GM19099 (cell line): ENCODE measurements at regions not wholly inside any gene's neighbourhood (a gene's known extent, or its start where the extent isn't known, plus 50 kb on each side); places are given as distances from the start of the nearest gene placed in this dataset.

Experiments used
- POLR2A ChIP-seq: IDR thresholded peaks from 3 replicates; pipeline ENCODE4 v1.6.1; 2011; ENCODE audit warnings: low read depth; ENCODE audit not compliant: insufficient read length; ENCODE audit errors: extremely low read depth

DNA sequence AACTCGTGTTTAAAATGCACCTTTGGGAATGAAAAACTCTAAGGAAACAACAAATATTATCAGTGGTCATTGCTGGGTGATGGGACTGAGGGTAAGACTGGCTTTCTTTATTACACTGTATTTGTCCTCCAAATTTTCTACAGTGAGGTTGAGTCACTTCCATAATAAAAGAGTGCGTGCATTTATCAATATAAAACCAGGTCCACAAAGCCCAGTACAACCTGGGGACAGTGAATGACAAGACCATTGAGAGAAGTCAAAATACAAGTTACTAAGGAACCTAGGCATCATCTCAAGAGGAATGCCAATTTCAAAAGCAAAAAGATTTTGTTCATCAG lies 76.4 kb downstream of the MAGED4 start:
- no peak for TF ChIP-seq POLR2A

DNA sequence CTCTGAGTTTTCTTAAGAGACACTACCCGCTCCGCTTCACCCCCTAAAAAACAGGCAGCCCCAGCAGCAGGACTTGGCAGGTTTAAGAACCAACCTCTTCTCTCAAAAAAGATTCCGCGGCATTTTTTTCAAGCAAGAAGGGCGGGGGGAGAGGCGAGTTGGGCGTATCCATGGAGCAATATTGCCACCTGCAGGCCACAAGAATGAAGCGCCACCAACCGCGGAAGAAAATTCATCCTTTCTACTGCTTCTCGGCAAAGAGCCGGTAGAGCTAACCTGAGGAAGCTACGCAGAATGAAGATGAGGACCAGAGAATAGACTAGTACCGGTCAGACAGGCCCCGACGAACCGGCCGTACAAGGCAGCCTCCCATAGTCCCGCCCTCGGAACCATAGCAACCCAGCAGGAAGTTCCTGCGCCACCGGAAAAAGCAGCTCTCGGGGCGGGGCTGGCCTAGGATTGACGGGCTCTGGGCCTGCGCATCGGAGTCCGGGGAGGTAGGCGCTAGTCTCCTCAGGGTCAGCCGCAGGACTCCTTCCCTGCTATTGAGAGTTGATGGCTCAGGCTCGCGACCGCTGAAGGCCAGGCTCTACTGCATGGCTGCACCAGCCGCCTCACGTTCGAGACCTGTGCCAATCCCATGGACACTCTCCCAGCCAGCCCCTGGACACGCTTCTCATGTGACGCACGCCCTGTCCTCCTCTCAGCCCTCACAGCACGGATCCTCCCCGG lies 76.9 kb downstream of the MAGED4 start:
- TF ChIP-seq POLR2A, result peak; percentile 75

DNA sequence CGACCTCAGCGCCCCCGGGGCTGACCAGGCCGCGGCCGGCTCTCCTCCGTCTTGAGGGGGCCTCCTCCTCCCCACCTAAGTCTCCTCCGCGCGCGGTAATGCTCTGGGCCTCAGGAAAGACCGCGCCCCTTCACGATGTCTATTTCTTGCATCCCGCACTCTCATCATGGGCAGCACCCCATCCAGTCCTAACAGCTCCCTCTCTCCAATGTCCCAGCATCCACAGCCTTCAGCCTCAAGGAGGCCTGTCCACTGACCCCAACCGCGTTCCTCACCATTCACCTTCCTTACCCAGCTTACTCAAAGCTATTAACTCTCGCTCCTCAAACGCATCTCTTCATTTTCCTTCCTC lies 77.5 kb downstream of the MAGED4 start:
- TF ChIP-seq POLR2A, result no peak

DNA sequence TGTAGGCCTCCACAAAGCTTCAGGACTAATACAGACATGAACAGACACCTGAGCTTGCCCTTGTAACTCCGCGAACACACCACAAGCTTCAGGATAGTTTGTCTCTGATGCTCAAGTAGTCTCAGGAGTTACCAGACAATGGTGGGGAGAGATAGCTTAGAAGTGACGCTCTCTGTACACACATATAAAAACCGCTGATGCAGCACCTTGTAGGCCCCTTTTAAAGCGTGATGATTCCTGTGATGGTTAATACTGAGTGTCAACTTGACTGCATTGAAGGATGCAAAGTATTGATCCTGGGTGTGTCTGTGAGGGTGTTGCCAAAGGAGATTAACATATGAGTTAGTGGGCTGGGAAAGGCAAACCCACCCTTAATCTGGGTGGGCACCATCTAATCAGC lies 78.7 kb downstream of the MAGED4 start:
- TF ChIP-seq POLR2A, result no peak

DNA sequence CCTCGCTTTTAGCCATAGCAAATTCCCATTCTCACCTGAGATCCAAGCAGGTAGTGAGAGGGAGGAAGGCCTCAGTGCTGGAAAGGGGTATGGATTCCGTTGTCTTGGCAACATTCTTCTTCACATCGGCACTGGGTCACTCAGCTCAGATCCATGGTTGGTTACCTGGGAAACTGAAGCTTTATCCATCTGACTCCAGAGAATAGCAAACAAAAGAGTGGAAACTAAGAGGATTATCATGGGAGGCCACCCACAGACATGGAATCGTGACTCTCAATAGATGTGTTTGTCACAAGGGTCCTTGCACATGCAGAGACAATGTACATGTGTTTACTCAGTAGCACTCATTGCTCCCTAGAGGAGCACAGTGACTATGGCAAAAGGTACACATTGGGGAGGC lies 81.0 kb downstream of the MAGED4 start:
- TF ChIP-seq POLR2A, result no peak

DNA sequence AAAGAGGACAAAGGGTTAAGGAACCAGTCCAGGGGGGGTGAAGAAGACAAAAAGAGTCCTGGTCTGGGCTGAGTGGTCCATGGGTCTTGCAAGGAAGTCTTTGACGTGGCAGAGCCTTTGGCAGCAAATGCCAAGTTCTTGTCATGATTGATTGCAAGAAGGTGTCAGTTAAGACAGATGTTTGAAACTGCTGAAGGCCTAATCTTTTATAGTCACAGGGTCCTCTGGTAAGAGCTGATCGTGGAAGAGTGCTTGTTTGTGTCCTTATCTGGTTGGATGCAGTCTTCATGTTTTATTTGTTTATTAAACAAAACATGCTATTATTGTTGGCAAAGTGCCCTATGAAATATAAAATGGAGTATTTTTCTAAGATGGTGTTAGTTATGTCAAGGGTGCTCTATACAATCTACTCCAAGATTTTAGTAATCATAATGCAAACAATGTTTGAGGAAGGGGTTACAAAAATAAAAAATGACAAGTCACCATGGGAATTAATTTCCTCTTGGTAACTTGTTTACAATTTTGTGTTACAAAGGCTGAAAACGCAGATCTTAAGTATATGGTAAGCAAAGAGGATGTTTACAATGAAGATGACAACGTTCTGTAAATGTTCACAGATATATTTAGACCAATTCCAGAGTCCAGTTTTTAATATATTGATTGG lies 85.9 kb downstream of the MAGED4 start:
- TF ChIP-seq POLR2A, result no peak

DNA sequence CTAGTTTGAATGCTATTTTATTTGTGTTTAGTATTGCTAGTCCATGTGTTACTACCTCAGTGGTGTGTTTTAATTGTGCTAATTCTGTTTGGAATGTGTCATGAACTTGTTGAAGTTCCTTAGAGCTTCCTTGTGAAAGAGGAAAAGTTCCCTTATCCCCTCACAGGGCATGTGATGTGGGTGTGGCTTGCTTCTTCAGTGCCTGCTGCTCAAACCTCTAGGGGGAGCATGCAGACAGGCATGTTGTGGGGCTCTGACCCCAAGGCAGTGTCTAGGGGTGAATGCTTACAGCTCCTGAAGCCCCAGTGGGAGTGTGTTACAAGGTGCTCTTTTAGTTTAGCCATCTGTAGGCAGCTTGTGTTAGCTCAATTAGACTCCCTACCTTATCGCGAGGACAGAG lies 86.5 kb downstream of the MAGED4 start:
- TF ChIP-seq POLR2A, result no peak

DNA sequence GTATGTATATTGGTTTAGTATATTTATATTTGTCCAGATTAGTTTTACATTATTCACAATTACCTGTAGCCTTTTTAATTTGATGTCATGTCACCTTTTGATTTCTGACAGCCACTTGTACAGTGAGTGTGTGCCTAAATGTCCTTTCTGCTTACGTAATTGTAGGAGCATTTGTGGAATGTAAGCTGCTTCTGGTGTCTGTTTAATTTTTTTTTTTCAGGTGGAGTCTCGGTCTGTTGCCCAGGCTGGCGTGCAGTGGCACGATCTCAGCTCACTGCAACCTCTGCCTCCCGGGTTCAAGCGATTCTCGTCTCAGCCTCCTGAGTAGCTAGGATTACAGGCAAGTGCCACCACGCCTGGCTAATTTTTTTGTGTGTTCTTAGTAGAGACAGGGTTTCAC lies 91.2 kb upstream of the XAGE2 start:
- no peak for TF ChIP-seq POLR2A

DNA sequence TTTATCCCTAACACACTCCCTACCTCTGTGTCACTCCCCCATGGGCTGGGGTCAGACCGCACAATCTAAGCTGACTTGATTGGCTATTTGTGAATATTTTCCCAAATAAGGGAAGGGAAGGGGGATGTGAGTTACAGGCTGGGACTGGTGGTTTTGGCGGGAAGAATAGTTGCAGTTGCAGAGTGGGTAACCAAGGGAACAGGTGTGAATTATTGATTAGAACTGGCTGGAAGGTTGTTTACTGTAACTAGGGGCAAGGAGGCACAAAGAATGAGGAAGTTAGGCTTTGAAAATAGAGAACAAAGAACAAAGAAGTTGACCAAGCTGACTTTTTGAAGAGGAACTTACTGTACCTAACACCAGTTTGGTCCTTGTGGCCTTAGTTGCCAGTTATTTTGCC lies 88.0 kb upstream of the XAGE2 start:
- no peak for TF ChIP-seq POLR2A

DNA sequence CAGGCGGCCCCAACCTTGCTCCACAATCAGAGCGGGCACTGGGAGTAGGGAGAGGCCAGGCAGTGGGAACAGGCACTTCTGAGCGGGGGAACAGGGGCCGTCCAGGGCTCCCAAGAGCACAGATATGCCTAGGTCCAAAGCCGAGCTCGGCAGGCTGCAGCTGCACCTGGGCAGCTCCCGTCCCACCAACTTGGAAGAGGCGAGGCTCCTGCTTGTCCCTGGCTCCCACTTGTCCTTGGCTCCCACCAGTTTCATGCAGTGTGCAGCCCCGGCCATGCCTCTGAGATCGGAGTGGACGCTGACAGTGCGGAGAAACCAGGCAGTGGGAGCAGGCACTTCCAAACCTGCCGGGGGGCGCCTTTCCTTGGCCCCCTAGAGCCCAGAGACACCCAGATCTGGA lies 84.0 kb upstream of the XAGE2 start:
- no peak for TF ChIP-seq POLR2A
